Fibroblast of peridontal ligament (primary cell): ENCODE measurements at regions not wholly inside any gene's neighbourhood (a gene's known extent, or its start where the extent isn't known, plus 50 kb on each side); places are given as distances from the start of the nearest gene placed in this dataset.
A peak's percentile ranks its signal among the peaks of the same experiment; 100 is the strongest.
"Not testable (repeated sequence)": the region's sequence is repeated elsewhere in the genome, so short reads cannot be mapped to it uniquely, and the experiment has no call there.

ENCODE experiments used
- DNase-seq: peaks from one replicate; pipeline ENCODE4 v3.0.0-alpha.2; 2010; ENCODE audit errors: extremely low read depth

- peak; percentile 7 for DNase-seq
Observed at GRCh38 chr10:118870467-118871243, 115.9 kb upstream of the CACUL1 start.

- DNase-seq, result no peak
Observed at GRCh38 chr10:118871244-118871865, 116.6 kb upstream of the CACUL1 start.

DNA sequence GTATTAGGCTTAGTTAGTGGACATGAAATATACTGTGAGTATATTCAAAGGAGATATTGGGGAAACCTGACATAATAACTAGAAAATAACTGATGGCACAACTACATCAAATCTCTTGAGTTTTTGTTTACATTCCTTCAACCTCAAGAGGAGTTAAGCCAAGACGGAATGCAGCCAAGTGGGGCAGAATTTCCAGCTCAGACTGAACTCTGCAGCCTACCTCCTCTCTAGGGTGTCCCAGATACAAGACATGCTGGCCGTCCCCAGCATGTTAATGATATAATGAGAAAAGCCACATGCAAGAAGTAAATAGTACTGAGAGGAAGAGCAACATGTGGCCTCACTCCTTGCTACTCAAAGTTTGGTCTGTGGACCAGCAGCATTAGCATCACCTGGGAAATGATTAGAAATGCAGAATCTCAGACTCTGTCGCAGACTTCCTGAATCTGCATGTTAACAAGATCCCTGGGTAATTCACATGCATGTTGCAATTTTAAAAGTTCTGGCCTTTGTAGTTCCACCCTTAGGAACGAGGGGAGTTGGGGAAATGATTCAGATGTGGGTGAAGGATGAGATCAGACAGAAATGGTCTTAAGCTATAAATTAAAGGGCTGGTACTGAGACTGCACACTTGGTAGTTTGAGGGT, 118.4 kb upstream of the CACUL1 start:
- peak; percentile 28 for DNase-seq

DNA sequence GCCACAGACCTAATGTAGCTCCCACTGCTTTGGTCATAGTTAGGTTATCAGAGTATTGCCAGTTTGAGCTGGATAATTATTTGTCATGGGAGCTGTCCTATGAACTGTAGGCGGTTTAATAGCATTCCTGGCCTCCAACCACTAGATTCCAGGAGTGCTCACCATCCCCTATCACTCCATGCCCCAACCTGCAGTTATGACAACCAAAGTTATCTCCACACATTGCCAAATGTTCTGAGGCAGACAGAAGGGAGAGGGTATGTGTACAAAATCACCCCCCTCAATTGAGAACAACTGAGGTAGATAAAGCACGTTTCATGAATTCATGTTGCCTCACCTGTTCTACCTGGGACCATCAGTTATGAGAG, 119.0 kb upstream of the CACUL1 start:
- DNase-seq, result no peak

DNA sequence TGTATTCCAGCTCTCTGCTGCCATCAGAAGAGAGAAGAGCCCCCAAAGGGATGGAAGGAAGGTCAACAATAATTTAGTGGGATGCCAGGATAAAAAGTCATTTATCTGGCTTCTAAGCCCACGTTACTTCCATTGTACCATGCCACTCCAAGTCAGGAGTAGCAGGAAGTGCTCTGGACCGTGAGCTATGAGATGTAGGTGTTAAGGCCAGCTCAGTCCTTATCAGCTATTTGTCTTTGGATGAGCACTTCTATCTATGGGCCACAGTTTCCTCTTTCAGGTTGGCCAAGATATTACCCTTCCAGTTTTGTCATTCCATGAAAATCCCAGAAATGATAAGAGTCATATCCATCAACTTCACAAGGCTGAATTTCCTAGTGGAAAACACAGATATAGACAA, 119.4 kb upstream of the CACUL1 start:
- no peak for DNase-seq

DNA sequence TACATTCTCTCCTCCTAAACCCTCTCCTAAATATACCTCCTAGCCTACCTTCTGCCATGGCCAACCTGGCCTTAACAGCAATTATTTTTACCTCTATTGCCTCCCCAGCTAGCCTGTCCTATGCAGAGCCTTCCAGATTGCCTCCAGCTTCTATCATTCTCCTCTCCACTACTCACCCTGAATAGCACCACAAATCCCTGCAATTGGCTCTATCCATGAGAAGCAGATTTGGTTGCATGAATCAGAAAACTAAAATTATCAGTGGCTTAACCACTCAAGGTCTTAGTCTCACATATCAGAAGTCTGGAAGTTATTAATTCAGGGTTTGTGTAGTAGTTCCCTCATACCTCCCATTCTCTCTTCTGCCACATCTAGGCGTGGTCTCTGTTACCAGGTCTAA, 120.3 kb upstream of the CACUL1 start:
- DNase-seq, result no peak

- DNase-seq, result no peak
Observed at GRCh38 chr10:118882741-118883140, 128.0 kb upstream of the CACUL1 start.

DNA sequence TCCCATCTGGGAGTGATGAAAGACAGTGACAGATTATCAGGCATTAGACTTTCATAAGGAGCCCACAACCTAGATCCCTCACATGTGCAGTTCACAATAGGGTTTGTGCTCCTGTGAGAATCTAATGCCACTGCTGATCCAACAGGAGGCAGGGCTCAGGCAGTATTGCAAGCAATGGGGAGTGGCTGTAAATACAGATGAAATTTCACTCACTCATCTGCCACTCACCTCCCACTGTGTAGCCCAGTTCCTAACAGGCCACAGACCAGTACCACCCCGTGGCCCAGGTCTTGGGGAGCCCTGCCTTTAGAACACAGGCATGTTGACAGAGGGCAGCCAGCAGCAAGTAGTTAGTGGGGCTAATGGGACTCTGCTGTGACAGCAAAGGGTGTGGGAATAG, 137.3 kb upstream of the NANOS1 start:
- DNase-seq, result no peak

GRCh38 chr10:118894891-118895290, 134.6 kb upstream of the NANOS1 start:
- DNase-seq, result not testable (repeated sequence)

DNA sequence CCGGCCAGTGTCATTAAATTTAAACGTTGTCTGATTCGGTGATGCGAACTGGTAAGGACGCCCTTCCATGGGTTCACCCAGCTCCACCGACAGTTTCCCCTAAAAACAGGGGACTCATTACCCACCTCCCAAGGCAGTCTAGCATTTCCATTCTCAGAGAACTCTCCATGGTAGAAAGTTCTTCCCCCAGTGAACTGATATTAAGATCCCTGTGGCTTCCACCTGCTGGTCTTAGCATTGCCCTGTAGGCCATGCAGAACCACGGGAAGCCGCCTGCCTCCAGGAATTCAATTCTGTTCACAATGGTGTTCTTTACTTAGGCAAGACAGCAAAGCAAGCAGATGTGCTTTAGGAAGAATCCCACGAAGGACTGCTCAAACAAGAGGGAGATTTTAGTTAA, 128.9 kb upstream of the NANOS1 start:
- no peak for DNase-seq

DNA sequence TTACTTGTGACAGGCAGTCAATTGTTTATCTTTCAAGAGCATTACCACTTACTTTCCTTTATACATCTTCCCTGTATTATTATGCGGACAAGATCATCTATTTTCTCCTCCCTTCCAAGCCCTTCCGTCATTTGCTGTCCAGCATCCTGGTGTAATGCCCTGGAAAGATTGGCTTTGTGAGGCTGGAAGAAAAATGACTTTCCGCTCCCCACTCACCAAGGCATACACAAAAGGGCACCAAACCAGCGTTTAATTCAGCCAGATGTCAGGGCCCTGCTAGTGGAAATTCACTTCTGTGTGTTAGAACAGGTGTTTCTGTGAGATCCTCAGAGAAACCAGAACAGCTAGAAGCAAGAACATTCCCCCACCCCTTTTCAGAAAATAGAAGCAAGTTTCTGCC, 128.1 kb upstream of the NANOS1 start:
- DNase-seq, result no peak

GRCh38 chr10:118901906-118902305, 127.6 kb upstream of the NANOS1 start:
- DNase-seq, result no peak

DNA sequence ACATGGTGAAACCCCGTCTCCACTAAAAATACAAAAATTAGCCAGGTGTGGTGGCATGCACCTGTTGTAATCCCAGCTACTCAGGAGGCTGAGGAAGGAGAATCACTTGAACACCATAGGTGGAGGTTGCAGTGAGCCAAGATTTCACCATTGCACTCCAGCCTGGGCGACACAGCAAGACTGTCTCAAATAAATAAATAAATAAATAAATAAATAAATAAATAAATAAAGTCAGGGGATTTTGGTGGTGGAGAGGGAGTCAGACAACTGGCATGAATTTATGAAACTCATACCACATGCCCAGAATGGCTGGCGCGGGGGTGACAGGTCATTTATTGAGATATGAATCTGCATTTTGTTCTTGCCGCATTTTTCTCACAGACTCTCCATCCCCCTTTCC, 126.9 kb upstream of the NANOS1 start:
- DNase-seq, result not testable (repeated sequence)

GRCh38 chr10:118903251-118903650, 126.3 kb upstream of the NANOS1 start:
- DNase-seq, result no peak

GRCh38 chr10:118903691-118904090, 125.8 kb upstream of the NANOS1 start:
- DNase-seq, result no peak

GRCh38 chr10:118904286-118904685, 125.2 kb upstream of the NANOS1 start:
- no peak for DNase-seq

DNA sequence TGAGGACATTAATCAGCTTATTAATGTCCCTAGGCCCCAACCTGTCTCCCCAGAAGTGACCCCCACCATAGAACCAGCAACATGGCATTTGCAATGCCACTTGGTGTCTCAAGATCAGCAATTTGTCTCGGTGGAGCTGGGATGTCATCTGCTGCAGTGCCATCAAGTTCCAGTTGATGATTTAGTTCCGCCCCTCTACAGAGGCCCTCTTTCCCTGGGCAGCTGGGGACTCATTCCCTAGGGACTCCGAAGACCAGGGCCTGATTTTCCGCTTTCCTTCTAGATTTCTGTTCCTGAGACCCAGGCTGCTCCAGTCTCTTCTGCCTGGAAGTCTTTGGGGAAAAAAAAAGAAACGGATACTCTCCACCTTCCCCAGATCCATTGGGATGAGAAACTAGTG, 122.5 kb upstream of the NANOS1 start:
- no peak for DNase-seq

DNA sequence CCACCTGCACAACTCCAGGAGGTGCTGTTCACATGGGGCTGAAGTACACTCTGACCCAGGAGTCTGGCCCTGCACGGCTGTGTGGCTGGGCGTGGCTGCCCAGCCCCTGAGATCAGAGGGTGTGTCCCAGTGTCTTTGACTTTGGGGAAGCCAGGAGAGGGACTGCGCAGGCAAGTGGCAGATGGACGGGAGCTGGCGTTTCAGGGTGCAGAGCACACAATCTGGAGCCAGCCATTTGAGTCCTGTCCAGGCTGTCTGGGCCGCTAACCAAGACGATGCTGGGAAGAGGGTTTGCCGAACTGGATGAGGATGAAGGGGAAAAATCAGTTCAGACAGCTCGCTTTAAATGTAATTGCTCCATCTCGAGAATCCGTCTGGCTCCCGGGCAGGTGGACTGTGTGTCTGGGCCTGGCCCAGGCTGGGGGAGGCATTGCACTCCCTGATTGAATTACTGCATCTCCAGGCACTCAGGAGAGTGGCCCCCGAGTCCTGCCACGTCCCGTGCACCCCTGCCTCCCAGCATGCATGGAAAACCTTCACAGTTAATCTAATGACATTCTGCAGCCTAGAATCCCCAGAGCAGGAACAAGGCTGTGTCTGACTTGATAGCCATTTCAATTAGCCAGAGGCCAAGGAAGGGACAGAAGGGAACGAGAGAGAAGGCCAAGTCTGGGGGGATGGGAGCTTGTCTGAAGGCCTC, 120.8 kb upstream of the NANOS1 start:
- no peak for DNase-seq

DNA sequence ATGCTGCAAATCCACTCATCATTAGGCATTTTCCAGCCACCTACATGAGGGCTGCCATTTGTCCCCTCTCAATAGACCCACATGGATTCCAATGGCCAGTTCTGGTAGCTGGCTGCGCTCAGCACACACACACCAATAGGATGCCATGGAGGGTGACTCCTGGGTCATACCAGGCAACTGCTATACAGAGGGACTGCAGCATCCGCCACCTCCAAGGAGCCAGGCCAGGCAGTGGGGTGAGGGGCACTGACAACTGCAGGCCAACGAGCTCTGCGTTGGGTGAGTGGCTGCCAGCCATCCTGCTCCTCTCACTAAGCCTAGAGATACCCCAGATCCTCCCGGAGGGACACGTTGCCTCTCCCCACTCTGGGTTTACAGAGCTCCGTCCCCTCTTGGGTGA, 118.8 kb upstream of the NANOS1 start:
- no peak for DNase-seq

DNA sequence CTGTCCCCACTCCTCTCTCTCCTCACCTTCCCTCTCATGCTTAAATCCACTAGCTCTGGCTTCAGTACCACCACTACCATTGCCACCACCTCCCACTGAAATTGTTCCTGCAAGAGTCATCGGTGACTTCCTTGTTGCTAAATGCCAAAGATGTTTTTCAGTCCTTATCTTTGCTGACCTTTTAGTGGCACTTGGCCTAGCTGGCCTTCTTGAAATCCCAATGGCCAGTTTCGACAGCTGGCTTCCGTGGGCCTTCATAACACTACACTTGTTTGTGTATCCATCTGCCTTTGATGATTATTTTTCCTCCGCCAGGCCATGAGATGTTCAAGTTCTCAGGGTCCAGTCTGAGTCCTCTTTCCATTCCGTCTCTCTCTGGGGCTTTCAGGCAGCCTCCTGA, 118.2 kb upstream of the NANOS1 start:
- no peak for DNase-seq

DNA sequence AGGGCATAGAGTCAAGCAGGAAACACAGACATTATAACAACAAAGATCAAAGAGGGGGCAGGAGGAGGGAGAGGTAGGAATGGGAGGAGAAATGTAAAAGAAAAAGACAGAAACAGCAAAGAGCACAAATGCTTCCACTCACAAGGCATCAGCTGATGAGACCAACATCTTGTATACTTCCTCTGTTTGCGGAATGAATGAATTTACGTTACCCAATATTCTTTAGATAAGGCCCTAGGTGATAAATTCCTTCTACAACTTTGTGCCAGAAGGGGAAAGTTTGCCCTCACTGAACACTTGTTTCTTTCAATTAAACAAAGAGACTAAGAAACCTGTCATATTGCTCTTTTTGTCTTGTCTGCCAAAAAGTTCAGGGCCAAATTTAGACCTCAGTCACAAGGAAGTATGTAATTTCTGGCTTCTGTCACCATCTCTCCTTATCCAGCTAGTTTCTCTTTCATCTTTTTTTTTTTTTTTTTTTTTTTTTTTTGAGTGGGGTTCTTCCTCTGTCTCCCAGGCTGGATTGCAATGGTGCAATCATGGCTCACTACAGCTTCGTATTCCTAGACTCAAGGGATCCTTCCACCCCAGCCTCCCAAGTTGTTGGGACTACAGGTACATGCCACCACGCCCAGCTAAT, 116.4 kb upstream of the NANOS1 start:
- DNase-seq, result no peak

DNA sequence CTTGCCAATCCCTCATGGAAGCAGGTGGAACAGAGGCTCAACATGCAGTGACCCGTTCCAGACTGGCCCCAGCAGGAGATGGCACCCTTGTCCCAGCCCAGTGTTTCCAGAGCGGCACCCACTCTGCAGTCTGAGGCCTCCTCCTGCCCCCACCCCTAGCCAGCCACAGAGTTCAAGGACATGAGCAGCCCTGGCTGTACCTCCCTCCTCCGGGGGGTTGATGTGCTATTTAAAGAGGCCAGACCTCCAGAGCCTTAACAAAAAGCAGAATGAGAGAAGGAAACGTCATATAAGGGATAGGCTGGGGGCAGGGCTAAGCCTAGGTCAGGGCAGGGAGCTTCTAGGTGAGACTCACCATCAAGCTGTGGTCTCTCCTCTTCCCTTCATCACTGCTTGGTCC, 115.7 kb upstream of the NANOS1 start:
- DNase-seq, result no peak
